ENCODE measurements at regions not wholly inside any gene's neighbourhood (a gene's known extent, or its start where the extent isn't known, plus 50 kb on each side); places are given as distances from the start of the nearest gene placed in this dataset.

DNA sequence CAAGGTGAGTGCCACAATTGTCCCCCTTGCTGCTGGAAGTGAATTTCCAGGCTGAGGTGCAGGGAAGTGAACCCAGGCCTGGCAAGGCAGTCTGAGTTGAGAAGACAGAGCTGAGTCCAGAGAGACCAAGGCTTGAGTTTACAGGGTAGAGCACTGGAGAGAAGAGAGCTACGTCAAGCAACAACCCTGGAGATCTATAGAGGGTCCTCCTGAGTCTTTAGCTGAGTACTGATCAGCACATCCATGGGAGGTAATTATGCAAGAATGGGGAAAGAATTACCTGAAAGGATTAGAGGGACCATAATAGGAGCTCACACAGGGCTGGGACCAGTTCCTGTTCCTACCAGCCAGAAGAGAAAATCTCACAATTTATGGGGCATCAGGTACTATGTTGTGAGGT is 190.7 kb downstream of the NEDD1 start:
- no peak for DNase-seq

DNA sequence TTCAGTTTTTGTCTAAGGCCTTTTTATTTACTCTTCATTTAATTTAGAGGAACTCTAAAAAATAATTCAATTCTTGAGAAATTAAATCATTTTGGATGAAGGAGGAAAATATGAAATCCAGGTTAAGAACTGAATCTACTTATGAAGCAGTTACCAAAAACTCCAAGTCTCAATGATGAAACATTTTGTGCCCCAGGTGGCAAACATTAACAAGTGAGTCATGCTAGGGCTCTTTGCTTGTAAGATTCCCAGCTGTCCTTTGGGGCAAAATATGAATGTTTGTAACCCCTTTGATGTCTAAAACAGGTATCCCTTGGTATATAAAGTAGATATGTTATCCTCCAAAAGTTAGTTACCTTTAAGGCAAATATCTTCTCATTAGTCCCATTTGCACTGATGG is 202.4 kb downstream of the NEDD1 start:
- DNase-seq: no peak

DNA sequence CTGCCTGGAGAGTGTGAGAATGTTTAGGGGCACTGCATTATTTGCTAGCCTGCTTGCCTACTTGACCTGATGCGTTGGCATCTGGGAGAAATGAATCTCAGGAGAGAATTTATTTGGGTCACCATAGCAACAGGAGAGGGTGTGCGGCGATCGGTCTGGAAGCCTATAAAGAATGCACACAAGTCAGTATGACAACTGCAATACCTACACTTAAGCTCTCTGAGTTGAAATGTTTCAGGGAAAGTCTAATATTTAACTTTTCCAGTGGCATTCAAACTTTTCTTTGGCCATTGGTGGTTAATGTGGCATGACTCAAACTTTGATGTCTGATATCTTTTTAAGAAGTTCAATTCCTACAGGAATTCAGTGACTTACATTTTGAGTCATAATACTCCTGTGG is 205.1 kb downstream of the NEDD1 start:
- DNase-seq: no peak

DNA sequence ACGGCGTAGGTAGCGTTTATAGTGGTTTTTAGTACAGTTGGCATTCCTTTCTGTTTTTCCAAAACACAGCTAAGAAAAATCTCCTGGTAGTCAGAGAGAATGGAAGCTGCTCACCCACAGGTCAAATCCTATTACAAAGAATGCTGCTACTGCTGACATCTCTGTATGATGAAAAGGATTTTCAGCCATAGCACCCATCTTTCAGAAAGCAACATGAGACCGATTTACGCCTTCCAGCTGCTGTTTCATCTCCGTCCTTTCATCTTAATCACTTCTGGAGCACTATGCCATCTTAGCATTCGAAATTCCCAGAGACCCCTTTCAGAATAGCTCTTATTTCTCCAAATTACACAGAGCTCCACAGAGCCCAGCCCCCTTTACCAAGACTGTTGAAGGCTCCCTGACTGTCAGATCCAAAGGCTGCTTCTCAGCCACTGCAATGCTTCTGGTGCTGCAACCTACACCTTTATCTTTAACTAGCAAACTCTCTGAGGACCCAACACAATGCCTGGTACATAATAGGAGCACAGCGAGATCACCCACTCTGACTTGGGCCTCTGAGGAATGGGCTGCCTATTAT is 211.8 kb downstream of the NEDD1 start:
- DNase-seq: no peak

DNA sequence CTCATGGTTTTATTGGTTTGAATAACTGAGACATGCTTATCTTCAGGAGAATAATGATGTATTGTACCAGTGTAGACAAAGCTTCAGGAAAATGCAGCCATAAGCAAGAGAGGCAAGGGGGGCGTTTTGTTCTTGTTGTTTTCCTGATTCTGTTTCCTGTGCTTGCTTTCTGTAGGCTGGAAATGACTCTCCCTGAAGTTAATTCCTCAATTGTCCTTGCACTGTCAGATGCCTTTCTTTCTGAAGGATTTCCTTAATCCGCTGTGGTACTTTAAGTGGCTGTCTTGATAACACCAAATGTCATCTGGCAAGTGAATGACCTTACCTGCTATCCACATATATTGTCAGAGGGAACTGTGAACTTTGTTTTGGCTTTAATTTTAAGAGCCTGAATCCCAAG is 220.0 kb downstream of the NEDD1 start:
- DNase-seq: no peak

DNA sequence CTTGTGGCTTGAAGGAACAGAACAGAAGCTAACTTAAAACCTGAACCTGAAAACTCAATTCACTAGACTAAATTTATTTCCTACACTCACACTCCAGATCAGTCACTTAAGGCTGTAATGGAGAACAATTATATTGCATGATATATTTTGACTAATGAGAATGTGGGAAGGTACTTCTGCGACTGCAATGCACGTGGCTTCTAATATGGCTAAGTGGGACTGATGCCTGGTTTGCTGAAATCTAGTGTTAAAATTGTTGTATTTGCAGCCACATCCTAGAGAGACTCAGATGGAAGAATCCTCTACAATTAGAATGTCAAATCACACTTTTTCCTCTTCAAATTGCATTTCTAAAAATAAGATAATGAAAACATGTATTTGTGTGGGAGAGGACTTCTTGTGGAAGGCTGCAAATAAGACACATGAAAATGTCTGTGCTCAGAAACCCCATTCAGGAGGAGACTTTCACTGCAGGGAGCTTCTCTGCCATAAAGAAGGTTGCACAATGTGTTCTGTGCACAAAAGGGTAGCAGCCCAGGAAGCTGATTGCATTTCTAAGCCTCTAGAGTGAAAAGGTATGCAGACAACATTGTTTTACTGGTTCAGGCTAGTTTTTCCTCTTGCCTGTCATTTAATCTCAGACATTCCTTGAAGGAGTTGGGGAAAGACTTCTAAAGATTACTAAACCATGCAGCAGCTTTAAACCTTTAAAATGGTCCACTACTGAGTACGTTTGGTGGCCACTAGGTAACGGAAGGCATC is 224.3 kb downstream of the NEDD1 start:
- DNase-seq: no peak

DNA sequence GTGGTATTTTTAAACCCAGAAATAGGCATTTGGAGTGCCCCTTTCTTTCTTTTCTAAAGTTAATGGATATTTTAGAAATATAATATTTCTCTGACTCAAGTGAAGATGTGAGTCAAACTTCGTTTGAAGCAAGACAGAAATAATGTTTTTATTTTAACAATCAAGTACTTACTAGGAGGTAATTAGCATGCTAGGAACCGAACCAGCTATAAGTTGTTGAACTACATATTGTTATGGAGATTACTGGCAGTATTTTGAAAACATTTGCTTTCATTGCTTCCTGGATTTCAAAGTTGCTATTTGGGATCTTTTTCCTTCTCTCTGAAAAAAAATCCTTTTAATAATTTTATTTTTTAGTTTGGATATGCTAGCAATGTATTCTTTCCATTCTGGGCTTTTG is 225.2 kb downstream of the NEDD1 start:
- no peak for DNase-seq

DNA sequence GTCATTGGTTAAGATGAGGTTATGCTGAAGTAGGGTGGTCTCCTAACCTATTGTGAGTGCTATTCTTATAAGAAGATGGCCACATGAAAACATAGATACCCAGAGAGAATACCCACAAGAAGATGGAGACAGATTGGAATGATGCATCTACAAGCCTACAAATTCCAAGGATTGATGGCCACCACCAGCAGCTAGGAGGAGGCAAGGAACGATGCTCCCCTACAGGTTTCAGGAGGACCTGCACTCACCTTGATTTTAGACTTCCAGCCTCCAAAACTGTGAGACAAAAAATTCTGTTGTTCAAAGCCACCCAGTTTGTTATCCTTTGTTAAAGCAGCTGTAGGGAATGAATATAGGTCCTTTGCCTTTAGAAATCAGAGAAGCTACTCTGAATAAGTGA is 227.4 kb downstream of the NEDD1 start:
- no peak for DNase-seq

DNA sequence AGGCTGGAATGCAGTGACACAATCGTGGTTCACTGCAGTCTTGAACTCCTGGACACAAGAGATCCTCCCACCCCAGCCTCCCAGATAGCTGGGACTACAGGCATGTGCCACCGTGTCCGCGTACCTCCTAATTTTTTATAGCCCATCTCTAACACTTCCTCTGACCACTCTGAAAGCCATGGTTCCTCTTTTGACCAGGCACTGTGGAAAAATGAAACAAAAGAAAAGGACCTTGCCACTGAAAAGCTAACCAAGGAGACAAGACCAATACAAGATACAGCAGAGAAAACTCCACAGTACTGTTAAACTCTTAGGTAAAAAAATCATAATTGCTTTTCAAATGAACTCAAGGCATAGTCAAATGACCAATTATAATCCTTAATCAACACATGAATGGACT is 233.3 kb downstream of the NEDD1 start:
- no peak for DNase-seq

DNA sequence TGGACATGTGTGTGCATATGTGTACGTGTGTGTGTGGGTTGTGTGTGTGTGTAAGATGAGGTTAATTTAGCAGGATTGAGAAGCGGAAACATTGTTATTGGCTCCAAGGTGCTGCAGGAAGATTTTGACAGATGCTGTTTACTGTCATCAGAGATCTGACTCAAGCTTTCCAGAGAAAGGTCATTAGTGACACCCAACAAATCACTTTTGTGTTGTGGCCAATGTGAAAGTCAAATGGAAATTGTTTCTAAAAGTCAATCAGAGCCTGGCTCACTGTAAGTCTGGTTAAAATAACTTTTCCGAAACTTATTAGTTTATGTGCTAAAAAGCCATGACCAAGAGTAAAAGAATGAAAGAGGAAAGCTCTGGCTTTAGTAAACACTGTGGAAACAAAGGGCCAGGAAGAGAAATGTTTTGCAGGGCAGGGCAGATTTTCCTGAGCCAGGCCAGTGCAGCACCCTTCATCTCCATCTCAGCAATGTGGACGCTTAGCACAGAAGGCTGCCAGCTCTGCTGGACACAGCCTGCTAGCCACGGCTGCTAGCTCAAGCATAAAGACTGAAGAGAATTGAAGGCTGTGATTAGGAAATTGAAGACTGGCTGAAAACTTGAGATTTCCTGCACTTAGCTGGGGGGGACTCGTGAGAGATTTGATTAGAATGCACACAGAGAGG is 235.8 kb downstream of the NEDD1 start:
- no peak for DNase-seq

DNA sequence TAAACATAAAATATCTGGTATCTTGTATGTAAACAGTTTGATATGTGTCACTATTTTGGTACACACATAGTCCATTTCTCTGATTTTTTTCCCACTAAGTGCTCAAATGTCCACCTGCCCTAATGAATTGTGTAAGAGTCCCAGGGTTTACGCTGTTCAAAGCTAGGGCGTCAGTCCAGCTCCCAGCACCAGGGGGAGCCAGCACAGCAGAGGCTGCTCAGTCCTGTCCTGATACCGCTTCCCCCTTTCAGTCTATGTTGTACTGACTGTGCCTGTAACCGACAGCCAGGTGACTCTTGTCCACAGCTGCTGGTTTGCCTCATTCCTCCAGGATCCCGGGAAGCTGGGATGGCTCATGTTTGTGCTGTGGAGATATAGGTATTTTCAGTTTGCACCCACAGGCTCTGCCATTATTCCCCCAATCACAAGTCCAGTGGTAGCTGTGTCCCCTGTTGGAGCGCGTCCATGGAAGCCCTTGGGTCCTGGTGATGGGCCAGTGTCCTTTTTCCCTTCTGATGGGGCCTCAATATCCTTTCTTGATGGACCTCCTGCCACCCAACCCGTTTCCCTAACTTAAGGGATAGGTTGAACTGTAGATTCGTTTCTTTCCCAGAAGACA is 242.0 kb downstream of the NEDD1 start:
- peak; percentile 32 to 44 for DNase-seq

DNA sequence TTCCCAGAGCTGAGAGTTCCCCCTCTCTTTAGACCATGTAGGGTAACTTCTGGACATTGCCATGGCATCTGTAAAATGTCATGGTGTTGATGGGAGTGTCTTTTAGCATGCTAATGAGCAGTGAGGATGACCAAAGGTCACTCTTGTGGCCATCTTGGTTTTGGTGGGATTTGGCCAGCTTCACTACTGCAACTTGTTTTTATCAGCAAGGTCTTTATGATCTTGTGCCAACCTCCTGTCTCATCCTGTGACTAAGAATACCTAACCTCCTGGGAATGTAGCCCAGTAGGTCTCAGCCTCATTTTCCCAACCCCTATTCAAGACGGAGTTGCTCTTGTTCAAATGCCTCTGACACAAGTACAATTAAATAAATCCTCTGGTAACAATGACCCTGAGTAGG is 244.4 kb downstream of the NEDD1 start:
- DNase-seq: no peak

DNA sequence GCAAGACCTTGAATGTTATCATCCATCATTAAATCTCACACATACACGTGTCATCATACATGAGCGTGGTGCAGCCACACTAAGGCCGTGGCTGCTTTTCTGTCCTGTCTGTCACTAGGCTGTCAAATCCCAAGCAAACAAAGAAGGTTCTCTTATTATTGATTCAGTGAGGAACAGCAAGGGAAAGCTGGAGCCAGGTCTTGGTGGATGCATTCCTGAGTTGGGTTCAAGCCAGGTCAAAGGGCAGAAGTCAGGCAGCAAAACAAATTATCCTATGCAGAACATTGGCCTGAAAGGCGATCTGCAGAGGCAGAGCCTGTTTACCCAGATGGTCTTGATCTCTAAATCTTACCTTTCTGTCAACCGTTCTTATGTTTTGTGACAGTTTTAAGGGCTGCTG is 252.3 kb downstream of the NEDD1 start:
- DNase-seq: no peak

DNA sequence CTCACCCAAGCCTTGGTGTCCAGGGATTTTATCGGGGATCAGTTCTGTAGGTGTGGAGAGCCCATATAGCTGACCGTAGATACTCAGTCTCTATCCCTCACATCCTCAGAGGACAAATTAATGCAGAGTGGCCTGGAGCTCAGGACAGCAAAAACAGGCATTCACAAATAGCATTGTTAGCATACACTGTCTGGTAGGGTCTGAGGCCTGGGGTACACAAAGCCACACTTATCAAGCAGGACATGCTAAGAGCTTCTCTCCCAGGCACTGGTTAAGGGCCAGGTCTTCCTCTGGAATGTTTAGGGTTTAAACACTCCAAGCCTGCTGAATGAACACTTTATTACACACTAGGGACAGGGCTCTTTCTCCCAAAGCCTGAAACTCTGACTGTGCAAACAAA is 253.2 kb downstream of the NEDD1 start:
- DNase-seq: no peak

DNA sequence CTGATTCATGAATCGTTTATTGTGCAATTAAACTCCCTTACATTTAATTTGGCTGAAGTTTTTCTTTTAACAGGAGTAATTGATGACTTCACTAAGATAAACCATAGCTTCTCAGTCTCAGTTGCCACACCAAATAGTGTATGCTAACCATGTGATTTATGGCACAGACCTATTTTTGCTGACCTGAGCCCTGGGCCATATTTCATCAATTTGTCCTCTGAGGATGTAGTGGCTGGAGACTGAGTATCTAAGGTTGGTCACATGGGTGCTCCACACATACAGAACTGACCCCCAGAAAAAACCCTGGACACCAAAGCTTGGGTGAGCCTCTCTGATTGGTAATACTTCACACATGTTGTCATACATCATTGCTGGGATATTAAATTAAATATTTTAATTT is 255.1 kb downstream of the NEDD1 start:
- DNase-seq: no peak

DNA sequence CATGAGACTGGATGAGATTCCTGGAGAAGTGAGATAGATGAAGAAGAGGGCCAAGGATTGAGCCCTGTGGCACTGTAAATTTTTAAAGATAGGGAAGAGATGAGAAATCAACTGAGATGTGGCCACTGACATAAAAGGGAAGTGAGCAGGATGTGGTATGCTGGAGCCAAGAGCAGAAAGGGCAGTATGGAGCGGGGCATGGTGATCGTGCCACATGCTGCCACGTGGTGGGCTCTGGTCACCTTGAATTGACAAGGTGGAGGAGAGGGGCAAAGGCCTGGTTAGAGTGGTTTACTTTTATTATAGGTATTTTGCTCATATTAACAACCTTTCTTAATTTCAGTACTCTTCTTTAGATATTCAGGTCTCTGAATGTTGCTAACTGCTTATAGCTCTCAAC is 257.9 kb downstream of the NEDD1 start:
- no peak for DNase-seq

DNA sequence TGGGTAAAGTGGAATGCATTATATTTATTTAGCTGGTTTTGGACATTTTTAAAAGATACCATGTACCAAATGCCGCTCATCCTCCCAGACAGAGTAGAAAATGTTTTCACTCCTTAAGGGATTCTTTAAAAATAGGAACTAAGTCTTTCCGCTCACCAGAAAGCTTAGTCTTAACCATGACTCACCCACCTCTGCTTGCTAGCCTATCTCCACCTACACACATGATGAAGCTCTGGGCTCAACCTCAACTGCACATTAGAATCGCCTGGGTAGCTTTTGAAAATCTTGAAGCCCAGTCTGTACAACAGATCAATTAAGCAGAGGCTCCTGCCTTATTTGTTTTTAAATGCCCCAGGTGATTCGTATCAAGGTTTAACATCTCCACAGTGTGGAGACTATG is 260.5 kb downstream of the NEDD1 start:
- no peak for DNase-seq

DNA sequence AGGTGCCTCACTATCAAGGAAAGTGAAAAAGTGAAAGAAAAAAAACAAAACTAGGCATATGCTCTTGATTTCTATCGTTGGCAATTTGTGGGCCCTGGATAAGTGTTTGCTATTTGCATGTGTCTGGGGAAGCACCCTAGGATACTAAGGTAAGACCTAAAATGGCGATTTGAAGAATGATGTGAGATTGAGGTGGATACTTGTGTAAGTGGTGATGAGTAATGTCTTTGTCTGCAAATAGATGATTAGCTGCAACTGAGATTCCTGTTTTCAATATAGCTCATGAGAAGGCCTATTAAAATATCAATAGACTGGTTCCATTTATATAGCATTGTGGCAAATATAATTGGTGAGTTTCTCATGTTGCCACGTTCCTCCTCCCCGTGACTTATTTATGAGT is 261.7 kb downstream of the NEDD1 start:
- no peak for DNase-seq

DNA sequence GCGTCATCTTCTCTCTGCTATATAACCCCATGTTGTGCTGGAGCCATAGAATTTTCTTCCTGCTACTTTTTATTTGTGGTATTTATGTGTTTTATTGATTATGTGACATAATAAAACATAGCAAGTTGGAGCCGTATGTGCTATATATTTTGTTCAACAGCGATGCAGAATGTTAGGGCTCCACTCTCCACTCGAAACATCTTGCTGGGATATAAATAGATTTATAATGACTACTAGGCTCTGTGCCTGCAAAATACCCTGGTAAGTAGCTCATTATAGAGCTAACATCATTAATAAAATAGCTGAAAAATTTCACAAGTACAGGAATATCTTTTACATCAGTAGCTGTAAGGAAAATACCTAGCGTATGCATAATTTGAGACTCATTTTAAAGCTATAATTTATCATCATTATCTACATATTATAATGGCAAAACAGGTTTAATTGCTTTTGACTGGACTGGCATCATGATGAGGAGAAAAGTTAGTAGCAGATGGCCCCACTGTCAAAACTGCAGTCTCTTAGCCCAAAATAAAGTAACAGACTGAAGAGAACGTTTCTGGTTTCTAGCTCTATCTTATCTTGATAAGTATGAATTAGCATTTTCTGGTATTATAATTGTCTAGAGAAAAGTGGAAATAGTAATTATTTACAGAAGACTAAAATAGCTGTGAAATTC is 263.0 kb downstream of the NEDD1 start:
- DNase-seq: no peak

DNA sequence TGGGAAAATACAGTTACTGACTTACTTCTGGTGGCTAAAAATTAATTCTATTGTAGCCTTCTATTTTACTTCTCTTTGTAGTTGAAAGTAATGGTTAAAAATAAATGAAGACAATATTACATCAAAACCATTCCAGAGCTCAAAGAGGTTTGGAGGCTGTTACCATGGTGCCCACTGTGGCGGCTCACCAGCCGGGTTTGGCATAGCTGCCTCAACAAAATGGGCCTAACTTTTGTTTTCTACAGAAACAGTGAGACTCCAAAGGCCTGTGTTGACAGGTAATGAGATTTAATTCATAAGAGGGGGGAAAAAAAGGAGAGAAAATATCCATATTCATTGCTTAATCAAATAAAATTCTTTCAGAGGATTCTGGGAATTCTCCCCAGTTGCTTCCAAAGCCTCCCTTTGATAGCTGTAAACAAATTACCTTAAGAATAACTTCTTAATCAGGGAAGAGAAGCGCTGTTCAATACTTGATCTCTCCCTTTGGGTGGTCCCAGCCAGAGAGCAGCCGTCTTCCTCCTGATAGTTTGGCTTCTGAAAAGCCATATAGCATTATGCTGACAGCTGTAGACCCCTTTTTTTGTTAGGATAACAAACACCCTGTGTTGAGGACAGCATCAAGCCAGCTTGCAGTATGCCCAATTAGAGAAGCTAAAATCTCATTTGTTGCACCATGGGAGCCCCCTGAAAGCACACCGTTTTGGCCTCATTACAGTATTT is 266.8 kb downstream of the NEDD1 start:
- DNase-seq: no peak

DNA sequence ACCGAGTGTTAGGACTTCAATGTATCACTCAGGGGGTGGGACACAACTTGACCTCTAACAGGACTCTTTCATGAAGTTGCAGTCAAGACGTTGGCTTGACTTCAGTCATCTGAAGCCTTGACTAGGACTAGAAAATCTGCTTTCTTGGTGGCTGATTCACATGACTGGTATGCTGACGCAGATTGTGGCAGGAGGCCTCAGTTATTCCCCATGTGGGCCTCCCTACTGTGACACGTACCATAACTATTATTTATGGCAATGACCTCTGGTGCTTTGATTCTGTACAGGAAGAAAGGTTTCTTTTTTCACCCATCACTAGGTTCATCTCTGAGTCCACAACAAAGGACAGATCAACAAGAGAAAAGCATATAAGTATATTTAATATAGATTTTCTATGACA is 270.4 kb downstream of the NEDD1 start:
- no peak for DNase-seq

DNA sequence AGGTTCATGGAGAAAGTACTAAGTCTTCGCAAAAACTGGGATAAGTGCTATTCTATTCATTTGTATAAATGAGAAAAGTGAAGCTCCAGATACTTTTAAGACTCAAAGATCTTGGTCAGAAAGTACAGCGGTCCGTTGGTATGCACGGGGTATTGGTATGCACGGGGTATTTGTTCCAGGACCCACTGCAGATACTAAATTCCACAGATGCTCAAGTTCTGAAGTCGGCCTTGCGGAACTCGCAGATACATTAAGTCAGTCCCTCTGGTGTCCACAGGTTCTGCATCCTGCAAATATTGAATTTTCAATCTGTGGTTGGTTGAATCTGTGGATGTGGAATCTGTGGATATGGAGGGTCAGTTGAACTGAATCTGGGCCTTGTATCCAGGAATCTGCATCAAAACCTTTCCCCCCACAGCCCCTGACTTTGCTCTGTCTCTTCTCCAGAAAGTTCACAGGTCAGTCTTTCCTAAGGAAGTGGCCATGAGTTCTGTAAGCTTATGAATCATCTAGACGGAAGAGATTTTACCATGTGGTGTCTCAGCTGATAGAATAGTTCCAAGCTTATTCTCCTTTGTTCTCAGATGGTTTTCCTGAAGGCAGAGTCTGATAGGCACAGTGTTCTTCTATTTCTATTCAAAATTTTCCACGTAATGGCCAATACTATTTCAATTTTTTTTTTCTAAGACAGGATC is 274.7 kb downstream of the NEDD1 start:
- no peak for DNase-seq

Measured in stimulated activated CD4-positive, alpha-beta T cell treated with anti-CD3 and anti-CD28 coated beads, Interleukin-2, amount 100 ng/mL, for 48 hours (primary cell).